ENCODE measurements at regions not wholly inside any gene's neighbourhood (a gene's known extent, or its start where the extent isn't known, plus 50 kb on each side); places are given as distances from the start of the nearest gene placed in this dataset.

- H3K4me1 ChIP-seq (ENCODE audit: control insufficient read depth, insufficient read depth, low read length): no peaks in the 10 kb centered on the region
These were observed 153.1 kb upstream of the UNC5B start for GRCh38 chr10:71059054-71059818.

More at GRCh38 chr10:71059054-71059818, 153.1 kb upstream of the UNC5B start:
- ChIA-PET CTCF (no interaction called here), POLR2A (no interaction called here)
- Histone ChIP-seq H3K36me3 (ENCODE audit: control insufficient read depth in 2 of 2, insufficient read depth in 1 of 2, low read length in 2 of 2) (no peaks in the 10 kb centered on the region), H3K27ac (ENCODE audit: extremely low read depth, low read depth, low read length) (no peak overlapping the region), H3K9me3 (ENCODE audit: control insufficient read depth, insufficient read depth, low read depth, low read length) (no peaks in the 10 kb centered on the region), H3K4me3 (ENCODE audit: low read depth, low read length) (no peak overlapping the region)
- TF ChIP-seq ZFP3 (tag by site-specific recombination; IDR thresholded peaks at IDR 0.05; ENCODE audit: low read depth): no peak
- TF ChIP-seq PRDM1 (tag by site-specific recombination; IDR thresholded peaks at IDR 0.05): no peak
- no peak for TF ChIP-seq ZNF157 (tag by site-specific recombination; IDR thresholded peaks at IDR 0.05)
- no peak for TF ChIP-seq KLF7 (tag by site-specific recombination; IDR thresholded peaks at IDR 0.05; ENCODE audit: borderline replicate concordance)
- TF ChIP-seq ZSCAN23 (tag by site-specific recombination; IDR thresholded peaks at IDR 0.05): no peak
- TF ChIP-seq ZNF529 (tag by site-specific recombination; IDR thresholded peaks at IDR 0.05; ENCODE audit: insufficient replicate concordance): no peak
- TF ChIP-seq PRDM6 (tag by site-specific recombination; IDR thresholded peaks at IDR 0.05): no peak
- no peak for TF ChIP-seq ZNF239 (tag by site-specific recombination; IDR thresholded peaks at IDR 0.05)
- TF ChIP-seq ZNF280C (tag by site-specific recombination; IDR thresholded peaks at IDR 0.05): no peak
- no peak for TF ChIP-seq ATF2 (tag by site-specific recombination; IDR thresholded peaks at IDR 0.05; ENCODE audit: low read depth)
- no peak for TF ChIP-seq ZNF76 (tag by site-specific recombination; IDR thresholded peaks at IDR 0.05; ENCODE audit: borderline replicate concordance, low read depth)
- TF ChIP-seq ZBTB21 (tag by site-specific recombination; IDR thresholded peaks at IDR 0.05): no peak
- no peak for TF ChIP-seq HIC1 (tag by site-specific recombination; IDR thresholded peaks at IDR 0.05)
- no peak for TF ChIP-seq SCRT1 (tag by site-specific recombination; IDR thresholded peaks at IDR 0.05; ENCODE audit: borderline replicate concordance)
- no peak for TF ChIP-seq ELK4 (IDR thresholded peaks at IDR 0.05; ENCODE audit: borderline replicate concordance, low read depth, low read length)
- no peak for TF ChIP-seq ZNF654 (tag by site-specific recombination; IDR thresholded peaks at IDR 0.05; ENCODE audit: low read depth)
- TF ChIP-seq FEZF1 (tag by site-specific recombination; IDR thresholded peaks at IDR 0.05): no peak
- TF ChIP-seq PATZ1 (tag by site-specific recombination; IDR thresholded peaks at IDR 0.05): no peak
- no peak for TF ChIP-seq ZNF394 (tag by site-specific recombination; IDR thresholded peaks at IDR 0.05; ENCODE audit: borderline replicate concordance)

Data from HEK293 (cell line).